ENCODE measurements at regions not wholly inside any gene's neighbourhood (a gene's known extent, or its start where the extent isn't known, plus 50 kb on each side); places are given as distances from the start of the nearest gene placed in this dataset.

DNA sequence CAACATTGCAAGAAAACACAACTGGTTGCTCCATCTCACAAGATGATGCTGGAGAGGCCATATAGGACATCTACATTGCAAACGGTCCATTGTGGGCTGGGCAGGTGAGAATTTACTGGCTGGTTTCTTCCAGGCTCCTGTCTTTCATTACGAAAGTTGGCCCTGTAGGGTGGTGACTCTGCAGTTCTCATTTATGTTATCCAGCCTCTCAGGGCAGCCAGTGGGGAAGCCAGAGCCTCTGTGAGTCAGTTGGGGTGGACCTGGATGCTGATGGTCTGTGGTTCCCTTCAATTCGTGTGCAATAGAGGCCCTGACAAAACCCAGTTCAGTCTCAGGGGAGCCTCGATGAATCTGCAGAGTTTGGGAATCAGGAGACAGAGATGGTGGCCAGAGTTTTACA lies 341.0 kb upstream of the CCL2 start:
- peaks cover 8% of the 10 kb centered on the region for H3K27me3 Mint-ChIP-seq
- no peak for ATAC-seq (ENCODE audit: low read depth)
- TF ChIP-seq, protein P1, sequence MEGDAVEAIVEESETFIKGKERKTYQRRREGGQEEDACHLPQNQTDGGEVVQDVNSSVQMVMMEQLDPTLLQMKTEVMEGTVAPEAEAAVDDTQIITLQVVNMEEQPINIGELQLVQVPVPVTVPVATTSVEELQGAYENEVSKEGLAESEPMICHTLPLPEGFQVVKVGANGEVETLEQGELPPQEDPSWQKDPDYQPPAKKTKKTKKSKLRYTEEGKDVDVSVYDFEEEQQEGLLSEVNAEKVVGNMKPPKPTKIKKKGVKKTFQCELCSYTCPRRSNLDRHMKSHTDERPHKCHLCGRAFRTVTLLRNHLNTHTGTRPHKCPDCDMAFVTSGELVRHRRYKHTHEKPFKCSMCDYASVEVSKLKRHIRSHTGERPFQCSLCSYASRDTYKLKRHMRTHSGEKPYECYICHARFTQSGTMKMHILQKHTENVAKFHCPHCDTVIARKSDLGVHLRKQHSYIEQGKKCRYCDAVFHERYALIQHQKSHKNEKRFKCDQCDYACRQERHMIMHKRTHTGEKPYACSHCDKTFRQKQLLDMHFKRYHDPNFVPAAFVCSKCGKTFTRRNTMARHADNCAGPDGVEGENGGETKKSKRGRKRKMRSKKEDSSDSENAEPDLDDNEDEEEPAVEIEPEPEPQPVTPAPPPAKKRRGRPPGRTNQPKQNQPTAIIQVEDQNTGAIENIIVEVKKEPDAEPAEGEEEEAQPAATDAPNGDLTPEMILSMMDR (IDR thresholded peaks at IDR 0.05): no peak
- CTCF ChIA-PET: no interaction called here
- POLR2A ChIA-PET: no interaction called here
- no peaks in the 10 kb centered on the region for H3K36me3 Mint-ChIP-seq (ENCODE audit: low read depth)
- no peak for DNase-seq
- H3K9me3 Mint-ChIP-seq: no peaks in the 10 kb centered on the region
- no peak overlapping the region for H3K4me3 Mint-ChIP-seq
- H3K27ac Mint-ChIP-seq: no peak overlapping the region
- intact Hi-C loops (cut with micrococcal nuclease): no loop called here
- no peaks in the 10 kb centered on the region for H3K4me1 Mint-ChIP-seq

DNA sequence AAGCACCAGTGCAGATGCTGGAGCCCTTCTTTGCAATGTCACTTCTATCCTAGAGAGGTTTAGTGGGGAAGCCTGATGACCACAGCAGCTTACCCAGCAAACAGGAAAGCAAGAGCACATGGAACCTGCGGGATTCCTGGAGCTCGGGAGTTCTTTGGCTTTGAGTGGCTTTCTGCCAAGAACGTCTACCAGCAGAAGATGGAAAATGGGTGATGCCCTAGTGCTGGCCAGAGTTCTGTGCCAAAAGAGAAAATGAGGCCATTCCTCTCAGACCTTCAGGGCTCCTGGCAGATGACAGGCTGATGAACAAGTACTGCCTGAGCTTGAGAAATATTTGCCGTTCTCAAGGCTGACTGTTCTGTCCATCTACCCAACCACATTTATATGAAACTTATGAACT lies 332.1 kb upstream of the CCL2 start:
- no peak for ATAC-seq (ENCODE audit: low read depth)
- peaks cover 12% of the 10 kb centered on the region for H3K27me3 Mint-ChIP-seq
- TF ChIP-seq, protein P1 (IDR thresholded peaks at IDR 0.05): no peak
- no peak overlapping the region for H3K4me3 Mint-ChIP-seq
- ChIA-PET POLR2A (no interaction called here), CTCF (no interaction called here)
- H3K27ac Mint-ChIP-seq: no peak overlapping the region
- DNase-seq: no peak
- peaks cover 5% of the 10 kb centered on the region for H3K9me3 Mint-ChIP-seq
- no peaks in the 10 kb centered on the region for H3K4me1 Mint-ChIP-seq
- intact Hi-C loops (cut with micrococcal nuclease): no loop called here
- H3K36me3 Mint-ChIP-seq (ENCODE audit: low read depth): no peaks in the 10 kb centered on the region

DNA sequence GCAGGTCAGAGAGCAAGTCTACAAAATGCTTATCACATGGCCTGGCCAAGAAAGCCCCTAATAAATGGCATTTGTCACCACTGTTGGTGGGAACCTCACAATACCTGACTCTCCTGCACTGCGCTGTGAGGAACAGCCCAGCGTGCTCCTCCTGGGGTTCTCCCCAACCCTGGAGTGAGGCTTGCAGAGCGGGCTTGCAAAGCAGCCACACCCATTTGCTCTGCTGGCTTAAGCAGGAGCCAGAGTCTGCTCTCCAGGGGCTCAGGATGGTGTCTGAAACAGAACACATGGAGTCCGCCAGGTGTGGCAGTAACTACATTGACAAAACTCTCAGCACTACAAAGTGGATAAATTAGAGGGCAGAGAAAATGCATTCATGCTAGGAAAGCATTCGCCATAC lies 331.0 kb upstream of the CCL2 start:
- H3K4me3 Mint-ChIP-seq: no peak overlapping the region
- ATAC-seq (ENCODE audit: low read depth) (no peak), DNase-seq (no peak)
- ChIA-PET POLR2A (no interaction called here), CTCF (no interaction called here)
- H3K9me3 Mint-ChIP-seq: peaks cover 5% of the 10 kb centered on the region
- intact Hi-C loops (cut with micrococcal nuclease): no loop called here
- no peak overlapping the region for H3K27ac Mint-ChIP-seq
- TF ChIP-seq, protein P1 (IDR thresholded peaks at IDR 0.05): no peak
- peaks cover 13% of the 10 kb centered on the region for H3K27me3 Mint-ChIP-seq
- no peaks in the 10 kb centered on the region for H3K36me3 Mint-ChIP-seq (ENCODE audit: low read depth)
- H3K4me1 Mint-ChIP-seq: no peaks in the 10 kb centered on the region

DNA sequence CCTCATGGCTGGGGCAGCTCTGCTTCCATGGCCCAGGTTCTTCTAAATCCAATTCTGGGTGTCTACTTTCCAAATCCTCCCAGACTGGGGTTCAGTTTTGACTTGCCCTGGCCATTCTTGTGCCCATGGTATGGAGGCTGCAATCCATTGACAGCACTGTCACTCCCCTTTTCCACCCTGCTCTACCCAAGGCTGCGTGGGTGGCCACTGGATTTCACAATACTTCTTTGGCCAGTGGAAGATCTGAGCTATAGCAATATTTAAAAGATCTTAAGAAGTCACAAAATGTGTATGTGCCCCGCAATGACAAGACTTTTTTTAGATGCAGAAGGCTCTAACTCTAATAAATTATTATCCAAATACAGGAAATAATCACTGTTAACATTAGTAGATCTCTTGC lies 329.4 kb upstream of the CCL2 start:
- no peak for ATAC-seq (ENCODE audit: low read depth)
- Mint-ChIP-seq H3K4me3 (no peak overlapping the region), H3K9me3 (no peaks in the 10 kb centered on the region), H3K36me3 (ENCODE audit: low read depth) (no peaks in the 10 kb centered on the region), H3K4me1 (no peaks in the 10 kb centered on the region), H3K27ac (no peak overlapping the region), H3K27me3 (peaks cover 13% of the 10 kb centered on the region)
- no peak for DNase-seq
- ChIA-PET CTCF (no interaction called here), POLR2A (no interaction called here)
- TF ChIP-seq, protein P1 (IDR thresholded peaks at IDR 0.05): no peak
- intact Hi-C loops (cut with micrococcal nuclease): loop anchor here (5.0 kb wide), 1 partner anchor 437 kb away; the partner anchor contains the start of gene CCL1

DNA sequence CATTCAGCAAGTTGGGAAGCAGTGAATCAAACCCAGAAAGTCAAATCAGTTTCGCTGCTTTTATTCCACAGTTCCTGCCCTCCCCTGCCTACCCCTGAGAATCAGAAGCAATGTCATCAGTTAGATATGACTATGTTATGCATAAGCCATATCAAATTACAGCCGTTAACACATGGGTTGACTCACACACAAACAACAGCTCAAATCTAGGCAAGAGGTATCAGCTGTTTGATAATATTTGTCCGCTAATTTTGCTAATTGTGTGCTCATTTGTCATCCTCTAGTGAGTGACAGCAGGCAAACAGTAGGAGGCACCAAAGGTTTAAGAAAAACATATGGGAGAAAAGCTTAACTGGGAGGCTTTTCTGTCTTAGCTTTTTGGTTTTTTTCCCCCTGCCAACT lies 327.4 kb upstream of the CCL2 start:
- Mint-ChIP-seq H3K9me3 (no peaks in the 10 kb centered on the region), H3K4me1 (no peaks in the 10 kb centered on the region), H3K27ac (no peak overlapping the region), H3K27me3 (peaks cover 10% of the 10 kb centered on the region), H3K36me3 (ENCODE audit: low read depth) (no peaks in the 10 kb centered on the region), H3K4me3 (no peak overlapping the region)
- intact Hi-C loops (cut with micrococcal nuclease): loop anchor here (5.0 kb wide), 1 partner anchor 435 kb away; the partner anchor contains the start of gene CCL1
- ChIA-PET POLR2A (no interaction called here), CTCF (interaction anchor here (2.2 kb wide), 1 partner anchor 218 kb away, joined by 10 read pairs; no protein-coding TSS in a partner anchor)
- TF ChIP-seq, protein P1 (IDR thresholded peaks at IDR 0.05): no peak
- no peak for DNase-seq
- ATAC-seq (ENCODE audit: low read depth): no peak

All from activated B cell treated with CpG ODN at 0.5 μM for 24 hours (primary cell).